MCF 10A (cell line): ENCODE measurements at regions not wholly inside any gene's neighbourhood (a gene's known extent, or its start where the extent isn't known, plus 50 kb on each side); places are given as distances from the start of the nearest gene placed in this dataset.

Experiments used
- BruUV-seq: library from RNA; stranded (reverse); fragments of 400-500 nt; replicated peaks from 2 replicates; lab custom pipeline; 2021; lab: Mats Ljungman, UMichigan
- CTCF ChIA-PET: fragments of 300-600 bp; sonication (Branson Sonifier 250); formaldehyde crosslinking; extraction: SDS; loops from one replicate; lab custom pipeline; 2021; ENCODE audit warnings: antibody characterized with exemption, inconsistent platforms; lab: Yijun Ruan, JAX
- POLR2A ChIA-PET: fragments of 300-600, 350-650 bp; sonication (Branson Sonifier 250); formaldehyde crosslinking; extraction: SDS; loops from one replicate; lab custom pipeline; 2020; ENCODE audit warnings: antibody characterized with exemption, inconsistent platforms; lab: Yijun Ruan, JAX
- DNase-seq: peaks from one replicate; pipeline ENCODE4 v3.0.0-alpha.2; 2018; ENCODE audit not compliant: unreplicated experiment
- H3K27ac Mint-ChIP-seq: one replicate; pipeline ENCODE4 v1.8.0; 2022; ENCODE audit warnings: mild to moderate bottlenecking, low read depth, mixed read lengths; ENCODE audit not compliant: unreplicated experiment
- H3K27me3 Mint-ChIP-seq: one replicate; pipeline ENCODE4 v1.8.0; 2022; ENCODE audit warnings: mixed read lengths; ENCODE audit not compliant: insufficient read depth, unreplicated experiment
- H3K36me3 Mint-ChIP-seq: one replicate; pipeline ENCODE4 v1.8.0; 2022; ENCODE audit warnings: mild to moderate bottlenecking, moderate library complexity, mixed read lengths; ENCODE audit not compliant: insufficient read depth, unreplicated experiment
- H3K4me1 Mint-ChIP-seq: one replicate; pipeline ENCODE4 v1.8.0; 2022; ENCODE audit warnings: mixed read lengths; ENCODE audit not compliant: insufficient read depth, unreplicated experiment
- H3K4me3 Mint-ChIP-seq: one replicate; pipeline ENCODE4 v1.8.0; 2022; ENCODE audit warnings: mild to moderate bottlenecking, moderate library complexity, mixed read lengths; ENCODE audit not compliant: unreplicated experiment
- H3K9me3 Mint-ChIP-seq: one replicate; pipeline ENCODE4 v1.8.0; 2022; ENCODE audit warnings: mixed read lengths; ENCODE audit not compliant: unreplicated experiment
- intact Hi-C: fragments of 100-400 bp; cut with micrococcal nuclease; formaldehyde crosslinking; loops from 2 replicates; pipeline ENCODE4 v1.14.1; 2022
- TF ChIP-seq, protein P1 (sequence below): fragments of 200-600 bp; IDR thresholded peaks from one replicate; pipeline ENCODE4 v1.8.0; 2022; ENCODE audit warnings: antibody characterized with exemption, mild to moderate bottlenecking; ENCODE audit not compliant: unreplicated experiment

DNA sequence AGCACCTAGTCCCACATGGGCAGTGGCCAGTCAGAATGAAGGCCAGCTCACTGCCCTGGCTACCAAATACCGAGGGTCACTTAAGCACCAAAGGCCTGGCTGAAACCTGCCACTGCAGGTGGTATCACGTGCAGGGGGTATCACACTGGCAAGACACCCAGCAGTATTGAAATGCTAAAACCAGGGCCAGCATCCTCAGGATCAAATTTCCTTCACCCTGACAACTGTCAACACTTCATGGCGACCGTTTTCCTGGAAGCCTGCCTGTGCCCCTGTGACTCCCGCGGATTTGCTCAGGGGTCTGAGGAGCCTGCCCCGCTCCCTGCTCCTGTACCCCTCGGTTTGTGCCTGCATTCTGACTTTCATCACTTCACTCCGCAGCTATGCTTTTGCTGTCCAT, 151.1 kb downstream of the TTLL2 start:
- DNase-seq, result no peak
- Mint-ChIP-seq H3K27me3 (peaks cover 60% of the 10 kb centered on the region), H3K27ac (no peak overlapping the region), H3K4me3 (no peak overlapping the region), H3K9me3 (no peaks in the 10 kb centered on the region), H3K4me1 (no peaks in the 10 kb centered on the region), H3K36me3 (no peaks in the 10 kb centered on the region)
- CTCF ChIA-PET, result no interaction called here
- intact Hi-C loops, result no loop called here
- POLR2A ChIA-PET, result no interaction called here
- TF ChIP-seq, protein P1, sequence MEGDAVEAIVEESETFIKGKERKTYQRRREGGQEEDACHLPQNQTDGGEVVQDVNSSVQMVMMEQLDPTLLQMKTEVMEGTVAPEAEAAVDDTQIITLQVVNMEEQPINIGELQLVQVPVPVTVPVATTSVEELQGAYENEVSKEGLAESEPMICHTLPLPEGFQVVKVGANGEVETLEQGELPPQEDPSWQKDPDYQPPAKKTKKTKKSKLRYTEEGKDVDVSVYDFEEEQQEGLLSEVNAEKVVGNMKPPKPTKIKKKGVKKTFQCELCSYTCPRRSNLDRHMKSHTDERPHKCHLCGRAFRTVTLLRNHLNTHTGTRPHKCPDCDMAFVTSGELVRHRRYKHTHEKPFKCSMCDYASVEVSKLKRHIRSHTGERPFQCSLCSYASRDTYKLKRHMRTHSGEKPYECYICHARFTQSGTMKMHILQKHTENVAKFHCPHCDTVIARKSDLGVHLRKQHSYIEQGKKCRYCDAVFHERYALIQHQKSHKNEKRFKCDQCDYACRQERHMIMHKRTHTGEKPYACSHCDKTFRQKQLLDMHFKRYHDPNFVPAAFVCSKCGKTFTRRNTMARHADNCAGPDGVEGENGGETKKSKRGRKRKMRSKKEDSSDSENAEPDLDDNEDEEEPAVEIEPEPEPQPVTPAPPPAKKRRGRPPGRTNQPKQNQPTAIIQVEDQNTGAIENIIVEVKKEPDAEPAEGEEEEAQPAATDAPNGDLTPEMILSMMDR, result no peak
- BruUV-seq, result no TSS peak

DNA sequence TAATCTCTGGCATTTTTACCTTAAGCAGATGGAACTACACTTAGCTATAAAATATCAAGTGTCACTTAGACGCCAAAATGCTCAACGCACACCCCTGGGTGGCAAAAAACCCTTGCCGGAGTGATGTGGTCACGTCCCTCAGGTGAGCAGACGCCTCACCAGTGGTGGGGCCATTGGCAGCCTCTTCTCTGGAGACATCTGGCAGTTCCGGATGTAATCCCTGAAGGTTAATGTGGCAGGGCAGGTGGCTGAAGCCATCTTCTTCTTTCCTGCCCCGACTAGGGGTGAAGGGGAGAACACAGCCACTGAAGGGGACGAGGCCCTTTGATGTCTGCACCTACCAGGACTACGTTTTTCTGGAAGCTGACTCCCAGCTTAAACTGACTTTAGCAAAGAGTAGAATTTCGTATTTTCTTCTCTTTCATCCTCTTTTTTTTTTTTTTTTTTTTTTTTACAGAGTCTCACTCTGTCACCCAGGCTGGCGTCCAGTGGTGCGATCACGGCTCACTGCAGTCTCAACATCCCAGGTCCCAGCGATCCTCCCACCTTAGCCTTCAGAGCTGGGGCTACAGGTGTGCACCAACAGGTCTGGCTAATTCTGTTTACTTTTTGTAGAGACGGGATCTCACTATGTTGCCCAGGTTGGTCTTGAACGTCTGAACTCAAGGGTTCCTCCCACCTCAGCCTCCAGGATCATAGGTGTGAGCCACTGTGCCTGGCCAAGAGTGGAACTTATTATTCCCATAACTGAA, 152.1 kb downstream of the TTLL2 start:
- H3K27me3 Mint-ChIP-seq, result peaks cover 57% of the 10 kb centered on the region
- CTCF ChIA-PET, result no interaction called here

DNA sequence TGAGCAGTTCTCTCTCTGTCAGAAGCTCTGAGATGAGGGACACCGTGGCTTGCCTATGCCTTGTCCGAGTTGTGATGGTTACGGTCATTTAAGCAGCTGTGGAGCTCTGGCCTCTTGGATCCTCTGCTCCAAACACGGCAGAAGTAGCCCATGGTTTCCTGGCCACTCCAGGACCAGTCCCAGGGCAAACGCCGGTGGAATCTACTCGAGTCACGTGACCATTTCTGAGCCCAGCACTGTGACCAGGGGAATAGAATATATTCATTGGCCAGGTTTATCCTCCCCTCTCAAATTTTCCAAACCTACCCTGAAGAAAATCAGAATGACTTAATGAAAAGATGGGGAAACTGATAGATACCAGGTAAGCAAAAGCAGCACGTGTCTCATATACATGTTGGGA, 152.8 kb downstream of the TTLL2 start:
- H3K36me3 Mint-ChIP-seq, result no peaks in the 10 kb centered on the region
- no peaks in the 10 kb centered on the region for H3K9me3 Mint-ChIP-seq
- intact Hi-C loops, result no loop called here

More for the DNA sequence above, 152.1 kb downstream of the TTLL2 start:
- no peak for DNase-seq
- intact Hi-C loops, result no loop called here
- Mint-ChIP-seq H3K9me3 (no peaks in the 10 kb centered on the region), H3K4me3 (no peak overlapping the region), H3K36me3 (no peaks in the 10 kb centered on the region), H3K4me1 (no peaks in the 10 kb centered on the region), H3K27ac (no peak overlapping the region)
- BruUV-seq, result no TSS peak
- TF ChIP-seq, protein P1, result no peak
- POLR2A ChIA-PET, result interaction anchor here (0.5 kb wide), 1 partner anchor 9 kb away, joined by 3 read pairs; no protein-coding TSS in a partner anchor

DNA sequence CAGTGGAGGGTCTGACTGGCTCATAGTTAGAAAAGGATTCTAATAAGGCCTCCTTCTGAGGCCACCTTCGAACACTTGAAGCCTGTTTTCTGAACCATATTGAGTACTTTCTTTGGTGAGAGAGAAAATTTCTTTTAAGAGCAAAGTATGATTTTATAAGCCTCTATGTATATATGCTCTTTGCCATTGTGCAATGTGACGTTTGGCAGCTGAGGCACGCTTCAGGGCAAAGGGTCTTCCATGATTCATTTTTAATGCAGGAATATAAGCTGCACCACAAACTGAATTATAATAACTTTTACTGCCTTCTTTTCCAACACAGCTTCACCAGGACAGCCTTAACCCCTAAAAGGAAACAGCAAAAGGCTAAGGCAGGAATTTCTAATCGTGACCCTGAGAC, 154.4 kb downstream of the TTLL2 start:
- Mint-ChIP-seq H3K36me3 (no peaks in the 10 kb centered on the region), H3K27ac (no peak overlapping the region), H3K4me3 (no peak overlapping the region), H3K4me1 (no peaks in the 10 kb centered on the region), H3K27me3 (peaks cover 48% of the 10 kb centered on the region), H3K9me3 (no peaks in the 10 kb centered on the region)
- ChIA-PET POLR2A (interaction anchor here (1.1 kb wide), 1 partner anchor 15 kb away, joined by 5 read pairs; no protein-coding TSS in a partner anchor), CTCF (no interaction called here)
- intact Hi-C loops, result no loop called here
- BruUV-seq, result no TSS peak
- TF ChIP-seq, protein P1, result no peak
- no peak for DNase-seq

More for the DNA sequence above, 152.8 kb downstream of the TTLL2 start:
- TF ChIP-seq, protein P1, result no peak
- CTCF ChIA-PET, result interaction anchor here (0.6 to 0.7 kb wide), 2 partner anchors 284 to 490 kb away, joined by 3 read pairs; no protein-coding TSS in a partner anchor
- H3K4me1 Mint-ChIP-seq, result no peaks in the 10 kb centered on the region
- H3K27ac Mint-ChIP-seq, result no peak overlapping the region
- BruUV-seq, result no TSS peak
- H3K4me3 Mint-ChIP-seq, result no peak overlapping the region
- H3K27me3 Mint-ChIP-seq, result peaks cover 57% of the 10 kb centered on the region
- DNase-seq, result no peak
- POLR2A ChIA-PET, result interaction anchor here (0.5 kb wide), 1 partner anchor 8 kb away, joined by 3 read pairs; no protein-coding TSS in a partner anchor
